ENCODE measurements at regions not wholly inside any gene's neighbourhood (a gene's known extent, or its start where the extent isn't known, plus 50 kb on each side); places are given as distances from the start of the nearest gene placed in this dataset.

GRCh38 chr2:154614906-154615305 lies 83.6 kb upstream of the KCNJ3 start:
- TF ChIP-seq, protein P1, sequence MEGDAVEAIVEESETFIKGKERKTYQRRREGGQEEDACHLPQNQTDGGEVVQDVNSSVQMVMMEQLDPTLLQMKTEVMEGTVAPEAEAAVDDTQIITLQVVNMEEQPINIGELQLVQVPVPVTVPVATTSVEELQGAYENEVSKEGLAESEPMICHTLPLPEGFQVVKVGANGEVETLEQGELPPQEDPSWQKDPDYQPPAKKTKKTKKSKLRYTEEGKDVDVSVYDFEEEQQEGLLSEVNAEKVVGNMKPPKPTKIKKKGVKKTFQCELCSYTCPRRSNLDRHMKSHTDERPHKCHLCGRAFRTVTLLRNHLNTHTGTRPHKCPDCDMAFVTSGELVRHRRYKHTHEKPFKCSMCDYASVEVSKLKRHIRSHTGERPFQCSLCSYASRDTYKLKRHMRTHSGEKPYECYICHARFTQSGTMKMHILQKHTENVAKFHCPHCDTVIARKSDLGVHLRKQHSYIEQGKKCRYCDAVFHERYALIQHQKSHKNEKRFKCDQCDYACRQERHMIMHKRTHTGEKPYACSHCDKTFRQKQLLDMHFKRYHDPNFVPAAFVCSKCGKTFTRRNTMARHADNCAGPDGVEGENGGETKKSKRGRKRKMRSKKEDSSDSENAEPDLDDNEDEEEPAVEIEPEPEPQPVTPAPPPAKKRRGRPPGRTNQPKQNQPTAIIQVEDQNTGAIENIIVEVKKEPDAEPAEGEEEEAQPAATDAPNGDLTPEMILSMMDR (IDR thresholded peaks at IDR 0.05; ENCODE audit: insufficient read depth, low read length, poor library complexity, severe bottlenecking) = no peak
- TF ChIP-seq EZH2phosphoT487 (conservative IDR thresholded peaks at IDR 0.05; ENCODE audit: low read length) = no peak
